ENCODE measurements at regions not wholly inside any gene's neighbourhood (a gene's known extent, or its start where the extent isn't known, plus 50 kb on each side); places are given as distances from the start of the nearest gene placed in this dataset.

- TF ChIP-seq REST (IDR thresholded peaks at IDR 0.05; ENCODE audit: insufficient read depth in 1 of 2, low read depth in 2 of 2, low read length in 1 of 2) (no peak), SIN3A (IDR thresholded peaks at IDR 0.05; ENCODE audit: borderline replicate concordance, insufficient read depth, low read depth, low read length) (no peak), POLR2AphosphoS5 (IDR thresholded peaks at IDR 0.05; ENCODE audit: low read depth, low read length) (no peak), CTCF (IDR thresholded peaks at IDR 0.05) (no peak), TCF7L2 (IDR thresholded peaks at IDR 0.05; ENCODE audit: low read depth, low read length) (no peak)
- ATAC-seq (no peak), DNase-seq (ENCODE audit: low read depth, low spot score) (no peak)
- no peak overlapping the region for H3K4me3 ChIP-seq (ENCODE audit: low read depth in 2 of 2, low read length in 2 of 2)
- intact Hi-C loops (cut with micrococcal nuclease; ENCODE audit: unreplicated experiment) = no loop called here
- no peak overlapping the region for H3K27ac ChIP-seq (ENCODE audit: low read length)
- CTCF ChIA-PET = no interaction called here
- no peaks in the 10 kb centered on the region for H3K36me3 ChIP-seq (ENCODE audit: control insufficient read depth, insufficient read depth, low read length)
- POLR2A ChIA-PET = no interaction called here
- H3K4me1 ChIP-seq (ENCODE audit: control insufficient read depth, insufficient read depth, low read length) = no peaks in the 10 kb centered on the region
- BruUV-seq (replicated peaks) = no TSS peak
- no peaks in the 10 kb centered on the region for H3K9me3 ChIP-seq (ENCODE audit: control insufficient read depth, insufficient read depth, low read depth, low read length)
- in situ Hi-C loops (cut with HindIII; ENCODE audit: low pct_unique_long_range_greater_than_20kb, low sequenced_read_pairs) = no loop called here
- no peaks in the 10 kb centered on the region; the same call in 1 of the 2 replicates for H3K27me3 ChIP-seq (ENCODE audit: control insufficient read depth, insufficient read depth, low read length)
Observed at GRCh38 chr20:61052776-61053442, 199.2 kb upstream of the CDH4 start.

GRCh38 chr20:61053487-61053886 lies 198.6 kb upstream of the CDH4 start:
- H3K4me3 ChIP-seq (ENCODE audit: low read depth in 2 of 2, low read length in 2 of 2) = no peak overlapping the region
- ChIA-PET CTCF (no interaction called here), POLR2A (no interaction called here)
- BruUV-seq (replicated peaks) = no TSS peak
- TF ChIP-seq POLR2AphosphoS5 (IDR thresholded peaks at IDR 0.05; ENCODE audit: low read depth, low read length) (no peak), CTCF (IDR thresholded peaks at IDR 0.05) (no peak), SIN3A (IDR thresholded peaks at IDR 0.05; ENCODE audit: borderline replicate concordance, insufficient read depth, low read depth, low read length) (no peak), TCF7L2 (IDR thresholded peaks at IDR 0.05; ENCODE audit: low read depth, low read length) (no peak), REST (IDR thresholded peaks at IDR 0.05; ENCODE audit: insufficient read depth in 1 of 2, low read depth in 2 of 2, low read length in 1 of 2) (no peak)
- no peaks in the 10 kb centered on the region for H3K4me1 ChIP-seq (ENCODE audit: control insufficient read depth, insufficient read depth, low read length)
- no peak for ATAC-seq
- in situ Hi-C loops (cut with HindIII; ENCODE audit: low pct_unique_long_range_greater_than_20kb, low sequenced_read_pairs) (no loop called here), intact Hi-C loops (cut with micrococcal nuclease; ENCODE audit: unreplicated experiment) (no loop called here)
- H3K27ac ChIP-seq (ENCODE audit: low read length) = no peak overlapping the region
- H3K9me3 ChIP-seq (ENCODE audit: control insufficient read depth, insufficient read depth, low read depth, low read length) = no peaks in the 10 kb centered on the region
- no peaks in the 10 kb centered on the region for H3K36me3 ChIP-seq (ENCODE audit: control insufficient read depth, insufficient read depth, low read length)
- no peak for DNase-seq (ENCODE audit: low read depth, low spot score)
- H3K27me3 ChIP-seq (ENCODE audit: control insufficient read depth, insufficient read depth, low read length) = no peaks in the 10 kb centered on the region; the same call in 1 of the 2 replicates

All from Panc1 (cell line).